ENCODE measurements at regions not wholly inside any gene's neighbourhood (a gene's known extent, or its start where the extent isn't known, plus 50 kb on each side); places are given as distances from the start of the nearest gene placed in this dataset.

- no peak for TF ChIP-seq ZNF274 (IDR thresholded peaks at IDR 0.05; ENCODE audit: low read depth, low read length)
- TF ChIP-seq YY1 (IDR thresholded peaks at IDR 0.05; ENCODE audit: insufficient read depth, insufficient read length) = no peak
- no peak for TF ChIP-seq SUZ12 (IDR thresholded peaks at IDR 0.05; ENCODE audit: extremely low read depth, insufficient read depth, insufficient read length)
These were observed 422.0 kb upstream of the FRG2C start for GRCh38 chr3:75242012-75242735.

Data from NT2/D1 (cell line).